Eye (tissue), 1 donor: ENCODE measurements at regions not wholly inside any gene's neighbourhood (a gene's known extent, or its start where the extent isn't known, plus 50 kb on each side); places are given as distances from the start of the nearest gene placed in this dataset.
"Not testable (repeated sequence)": the region's sequence is repeated elsewhere in the genome, so short reads cannot be mapped to it uniquely, and the experiment has no call there.

Source experiments
- DNase-seq: peaks from one replicate; pipeline ENCODE4 v3.0.0-alpha.2; 2015

DNA sequence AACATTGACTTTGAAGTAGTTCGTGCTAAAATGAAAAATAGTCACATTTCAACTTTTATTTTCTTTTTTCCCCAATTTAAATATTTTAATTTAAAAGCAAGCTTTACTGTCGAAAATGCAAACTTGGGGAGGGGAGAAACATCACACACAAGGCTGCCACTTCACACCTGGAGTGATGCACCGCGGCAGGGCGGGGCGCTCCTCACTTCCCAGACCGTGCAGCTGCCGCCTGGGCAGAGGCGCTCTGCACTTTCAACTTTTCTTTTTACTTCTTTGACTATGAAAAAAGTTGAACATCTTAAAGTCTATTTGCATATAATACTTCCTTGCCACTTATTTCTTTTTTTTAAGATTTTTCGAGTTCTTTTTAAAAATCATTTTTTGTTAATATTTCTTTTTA is 993.3 kb upstream of the GJE1 start:
- DNase-seq, result no peak

- no peak for DNase-seq
These were observed 998.0 kb upstream of the GJE1 start for GRCh38 chr6:141134723-141135122.

GRCh38 chr6:141133836-141134235 is 998.9 kb upstream of the GJE1 start:
- no peak for DNase-seq

GRCh38 chr6:141133346-141133745 is 999.4 kb upstream of the GJE1 start:
- DNase-seq, result no peak

GRCh38 chr6:141131616-141132015 is 1001.1 kb upstream of the GJE1 start:
- no peak for DNase-seq

GRCh38 chr6:141123497-141123896 is 1009.2 kb upstream of the GJE1 start:
- no peak for DNase-seq

GRCh38 chr6:141123049-141123448 is 1009.7 kb upstream of the GJE1 start:
- no peak for DNase-seq

DNA sequence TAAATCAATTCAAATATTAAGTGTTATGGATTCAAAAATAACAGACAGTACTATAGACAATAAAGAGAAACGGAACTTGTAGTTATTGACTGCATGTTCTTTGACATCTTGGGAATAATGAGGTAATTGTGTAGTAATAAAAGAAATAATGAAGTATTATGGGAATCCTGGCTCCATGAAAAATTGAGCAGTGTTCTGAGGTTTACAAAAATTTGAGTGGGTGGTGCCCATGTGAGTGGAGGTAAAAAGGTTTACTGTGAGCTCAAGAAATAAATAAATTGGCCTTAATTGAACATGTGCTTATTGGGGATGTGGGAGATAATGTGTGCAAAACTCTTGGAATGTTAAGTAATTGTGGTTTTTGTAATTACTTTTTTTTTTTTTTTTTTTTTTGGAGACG is 1013.7 kb upstream of the GJE1 start:
- DNase-seq, result no peak

- peak; percentile 30 for DNase-seq
These were observed 1014.9 kb upstream of the GJE1 start for GRCh38 chr6:141117874-141118273.

DNA sequence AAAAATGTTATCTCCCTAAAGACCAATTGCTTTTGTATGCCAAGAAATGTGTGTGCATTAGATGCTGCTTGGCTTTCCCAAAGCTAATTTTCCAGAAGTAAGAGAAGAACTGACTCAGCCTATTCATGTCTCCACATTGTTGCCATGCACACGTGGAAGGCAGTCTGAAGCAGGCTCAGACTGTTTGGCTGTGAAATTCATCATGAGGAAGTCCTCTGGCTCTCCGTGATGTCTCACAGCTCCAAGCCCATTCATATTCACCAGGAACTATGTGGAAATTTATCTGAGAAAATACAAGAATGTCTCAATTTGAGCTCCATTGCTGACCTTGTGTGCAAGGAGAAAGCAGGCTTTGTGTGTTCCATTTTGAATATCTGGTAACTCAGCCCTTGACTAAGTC is 1022.2 kb upstream of the GJE1 start:
- DNase-seq, result no peak

- no peak for DNase-seq
These were observed 1025.0 kb upstream of the GJE1 start for GRCh38 chr6:141107591-141108160.

DNA sequence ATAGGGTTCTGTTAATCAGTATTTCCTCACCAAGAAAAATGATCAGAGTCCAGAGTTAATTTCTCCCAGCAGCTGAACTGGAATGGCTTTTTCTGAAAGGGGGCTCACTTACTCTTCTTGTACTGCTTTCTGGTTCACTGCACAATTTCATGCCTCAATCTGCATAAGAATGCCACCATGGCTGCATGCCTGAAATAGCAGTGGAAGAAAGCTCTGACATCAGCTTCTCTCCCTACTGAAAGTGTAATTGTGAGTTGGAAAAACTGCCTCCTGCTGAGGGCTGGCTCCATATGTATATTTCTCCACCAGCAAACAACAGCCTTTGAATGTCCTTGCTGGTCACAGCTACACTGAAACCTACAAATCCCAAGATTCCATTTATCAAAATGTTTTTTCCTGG is 1027.2 kb upstream of the GJE1 start:
- peak; percentile 80 for DNase-seq

GRCh38 chr6:141103246-141103645 is 1029.5 kb upstream of the GJE1 start:
- no peak for DNase-seq

- DNase-seq, result no peak
These were observed 1035.3 kb upstream of the GJE1 start for GRCh38 chr6:141097471-141097870.

- no peak for DNase-seq
These were observed 1037.4 kb upstream of the GJE1 start for GRCh38 chr6:141095308-141095707.

- no peak for DNase-seq
These were observed 1044.6 kb upstream of the GJE1 start for GRCh38 chr6:141088171-141088570.

GRCh38 chr6:141077355-141078333 is 1055.1 kb upstream of the GJE1 start:
- peak; percentile 42 for DNase-seq

DNA sequence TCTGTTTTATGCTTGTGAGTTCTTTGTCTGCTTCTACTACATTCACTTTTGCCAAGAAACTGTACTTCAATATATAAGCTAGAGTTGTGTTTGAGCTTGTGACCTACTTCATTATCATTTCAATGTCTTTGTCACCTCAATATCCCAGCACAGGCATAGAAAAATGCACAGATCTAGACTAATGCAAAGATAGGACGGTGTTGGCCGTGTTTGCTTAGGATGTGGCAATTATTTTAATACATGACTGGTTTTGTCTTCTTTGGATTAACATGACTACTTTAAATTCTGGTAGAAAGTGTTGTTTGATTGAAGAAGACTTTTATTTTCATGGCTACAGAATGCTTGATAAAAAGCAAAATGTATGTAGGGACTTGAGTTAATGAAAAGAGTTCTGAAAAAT is 1075.0 kb upstream of the GJE1 start:
- DNase-seq, result no peak

GRCh38 chr6:141056945-141057625 is 1075.6 kb upstream of the GJE1 start:
- DNase-seq, result no peak

DNA sequence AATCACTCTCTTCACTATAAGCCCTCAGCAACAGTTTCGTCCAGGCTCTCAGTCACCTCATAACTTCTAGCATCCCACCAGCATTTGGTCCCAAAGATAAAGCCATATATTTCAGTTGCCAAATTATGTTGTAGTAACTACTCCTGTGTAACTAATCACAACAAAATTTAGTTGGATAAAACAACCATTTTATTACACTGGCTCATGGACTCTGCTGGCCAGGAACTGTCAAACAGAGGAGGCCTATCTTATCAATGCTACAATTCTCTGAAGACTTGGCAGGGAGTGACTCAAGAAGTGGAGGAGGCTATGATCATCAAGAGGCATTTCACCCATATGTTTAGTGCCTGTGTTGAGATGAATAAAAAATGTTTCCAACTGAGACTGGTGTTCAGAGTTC is 1082.3 kb upstream of the GJE1 start:
- DNase-seq, result no peak

DNA sequence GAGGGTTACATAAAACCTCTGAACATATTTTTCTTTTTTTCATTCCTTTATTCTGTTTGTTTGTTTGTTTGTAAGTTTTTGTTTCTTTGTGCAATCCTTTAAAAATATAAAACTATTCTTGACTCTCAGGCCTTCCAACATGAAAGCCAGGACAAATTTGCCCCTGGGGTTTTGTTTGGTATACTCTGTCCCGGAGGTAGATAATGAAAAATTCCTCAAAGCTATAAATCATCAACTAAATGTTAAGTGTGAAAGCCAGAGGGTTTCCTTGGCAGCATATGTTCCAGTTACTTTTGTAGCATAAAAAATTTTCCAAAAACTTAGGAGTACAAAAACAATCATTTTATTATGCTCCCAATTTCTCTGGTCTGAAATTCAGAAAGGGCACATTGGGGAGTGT is 1084.3 kb upstream of the GJE1 start:
- no peak for DNase-seq

DNA sequence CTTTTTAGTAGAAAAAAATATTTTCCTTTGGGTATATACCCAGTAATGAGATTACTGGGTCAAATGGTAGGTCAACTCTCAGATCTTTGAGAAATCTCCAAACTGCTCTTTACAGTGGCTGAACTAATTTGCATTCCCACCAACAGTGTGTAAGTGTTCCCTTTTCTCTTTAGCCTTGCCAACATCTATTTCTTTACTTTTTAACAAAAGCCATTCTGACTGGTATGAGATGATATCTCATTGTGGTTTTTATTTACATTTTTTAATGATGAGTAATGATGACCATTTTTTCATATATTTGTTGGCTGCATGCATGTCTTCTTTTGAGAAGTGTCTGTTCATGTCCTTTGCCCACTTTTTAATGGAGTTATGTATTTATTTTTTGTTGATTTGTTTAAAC is 1086.2 kb upstream of the GJE1 start:
- not testable (repeated sequence) for DNase-seq

- DNase-seq, result no peak
These were observed 1091.1 kb upstream of the GJE1 start for GRCh38 chr6:141041596-141042087.
